GM12874 (cell line): ENCODE measurements at regions not wholly inside any gene's neighbourhood (a gene's known extent, or its start where the extent isn't known, plus 50 kb on each side); places are given as distances from the start of the nearest gene placed in this dataset.

Source experiments
- CTCF ChIP-seq: IDR thresholded peaks from 2 replicates; pipeline ENCODE4 v1.5.1; 2011; ENCODE audit warnings: low read depth, mild to moderate bottlenecking, control low read depth, low read length, moderate library complexity; ENCODE audit not compliant: insufficient read depth

GRCh38 chr4:1470816-1471442 lies 64.7 kb upstream of the NKX1-1 start:
- TF ChIP-seq CTCF: no peak

DNA sequence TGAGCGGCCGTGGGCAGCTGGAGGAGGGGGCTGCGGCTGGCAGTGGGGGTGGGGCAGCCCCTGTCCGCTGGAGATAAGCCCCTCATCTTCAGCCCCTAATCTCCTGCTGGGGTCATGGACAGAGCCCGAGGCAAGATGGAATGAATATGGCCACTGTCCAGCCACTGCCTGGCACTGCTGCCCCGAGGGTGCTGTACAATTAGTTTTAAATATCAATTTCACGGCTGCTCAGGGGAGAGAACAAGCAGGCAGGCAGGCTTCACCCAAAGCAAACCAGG lies 64.1 kb upstream of the NKX1-1 start:
- TF ChIP-seq CTCF: no peak

GRCh38 chr4:1469607-1470392 lies 63.6 kb upstream of the NKX1-1 start:
- TF ChIP-seq CTCF: no peak

GRCh38 chr4:1469043-1469442 lies 62.8 kb upstream of the NKX1-1 start:
- TF ChIP-seq CTCF: no peak

- no peak for TF ChIP-seq CTCF
Measured at GRCh38 chr4:1467581-1468458, 61.6 kb upstream of the NKX1-1 start.

GRCh38 chr4:1466863-1467165 lies 60.6 kb upstream of the NKX1-1 start:
- no peak for TF ChIP-seq CTCF

GRCh38 chr4:1466034-1466862 lies 60.0 kb upstream of the NKX1-1 start:
- TF ChIP-seq CTCF: no peak
